ENCODE measurements at regions not wholly inside any gene's neighbourhood (a gene's known extent, or its start where the extent isn't known, plus 50 kb on each side); places are given as distances from the start of the nearest gene placed in this dataset.
"Not testable (repeated sequence)": the region's sequence is repeated elsewhere in the genome, so short reads cannot be mapped to it uniquely, and the experiment has no call there.

- no peak overlapping the region for H3K4me3 ChIP-seq (ENCODE audit: low read depth, low read length)
- DNase-seq (ENCODE audit: low read depth) = no peak
- TF ChIP-seq, protein P1, sequence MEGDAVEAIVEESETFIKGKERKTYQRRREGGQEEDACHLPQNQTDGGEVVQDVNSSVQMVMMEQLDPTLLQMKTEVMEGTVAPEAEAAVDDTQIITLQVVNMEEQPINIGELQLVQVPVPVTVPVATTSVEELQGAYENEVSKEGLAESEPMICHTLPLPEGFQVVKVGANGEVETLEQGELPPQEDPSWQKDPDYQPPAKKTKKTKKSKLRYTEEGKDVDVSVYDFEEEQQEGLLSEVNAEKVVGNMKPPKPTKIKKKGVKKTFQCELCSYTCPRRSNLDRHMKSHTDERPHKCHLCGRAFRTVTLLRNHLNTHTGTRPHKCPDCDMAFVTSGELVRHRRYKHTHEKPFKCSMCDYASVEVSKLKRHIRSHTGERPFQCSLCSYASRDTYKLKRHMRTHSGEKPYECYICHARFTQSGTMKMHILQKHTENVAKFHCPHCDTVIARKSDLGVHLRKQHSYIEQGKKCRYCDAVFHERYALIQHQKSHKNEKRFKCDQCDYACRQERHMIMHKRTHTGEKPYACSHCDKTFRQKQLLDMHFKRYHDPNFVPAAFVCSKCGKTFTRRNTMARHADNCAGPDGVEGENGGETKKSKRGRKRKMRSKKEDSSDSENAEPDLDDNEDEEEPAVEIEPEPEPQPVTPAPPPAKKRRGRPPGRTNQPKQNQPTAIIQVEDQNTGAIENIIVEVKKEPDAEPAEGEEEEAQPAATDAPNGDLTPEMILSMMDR (conservative IDR thresholded peaks at IDR 0.05; ENCODE audit: low read depth, low read length) = no peak
Observed at GRCh38 chr9:65459756-65460320, 174.8 kb upstream of the FOXD4L5 start.

GRCh38 chr9:65458992-65459391 lies 174.0 kb upstream of the FOXD4L5 start:
- DNase-seq (ENCODE audit: low read depth) = no peak
- no peak overlapping the region for H3K4me3 ChIP-seq (ENCODE audit: low read depth, low read length)
- TF ChIP-seq, protein P1 (conservative IDR thresholded peaks at IDR 0.05; ENCODE audit: low read depth, low read length) = no peak

GRCh38 chr9:65458465-65458864 lies 173.5 kb upstream of the FOXD4L5 start:
- H3K4me3 ChIP-seq (ENCODE audit: low read depth, low read length) = no peak overlapping the region
- DNase-seq (ENCODE audit: low read depth) = no peak
- TF ChIP-seq, protein P1 (conservative IDR thresholded peaks at IDR 0.05; ENCODE audit: low read depth, low read length) = no peak

DNA sequence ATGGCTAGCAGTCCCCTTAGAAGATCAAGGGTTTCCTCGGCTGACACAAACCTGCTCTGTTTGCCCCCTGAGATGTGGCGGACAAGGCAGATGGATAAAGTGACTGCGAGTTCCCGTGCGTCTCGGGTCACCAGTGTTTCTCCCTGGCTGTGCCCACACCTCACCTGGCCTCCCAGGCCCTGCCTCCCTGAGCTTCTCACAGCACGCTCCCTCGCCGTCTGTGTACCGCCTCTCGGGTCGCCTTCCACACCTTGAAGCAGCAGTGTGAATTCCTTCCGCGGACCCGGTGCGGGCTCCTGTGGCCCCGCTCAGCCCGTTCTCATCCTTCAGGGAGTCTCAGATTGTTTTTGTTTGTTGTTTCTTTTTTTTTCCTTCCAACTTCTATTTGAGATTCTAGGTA lies 172.0 kb upstream of the FOXD4L5 start:
- not testable (repeated sequence) for DNase-seq (ENCODE audit: low read depth); H3K4me3 ChIP-seq (ENCODE audit: low read depth, low read length)

DNA sequence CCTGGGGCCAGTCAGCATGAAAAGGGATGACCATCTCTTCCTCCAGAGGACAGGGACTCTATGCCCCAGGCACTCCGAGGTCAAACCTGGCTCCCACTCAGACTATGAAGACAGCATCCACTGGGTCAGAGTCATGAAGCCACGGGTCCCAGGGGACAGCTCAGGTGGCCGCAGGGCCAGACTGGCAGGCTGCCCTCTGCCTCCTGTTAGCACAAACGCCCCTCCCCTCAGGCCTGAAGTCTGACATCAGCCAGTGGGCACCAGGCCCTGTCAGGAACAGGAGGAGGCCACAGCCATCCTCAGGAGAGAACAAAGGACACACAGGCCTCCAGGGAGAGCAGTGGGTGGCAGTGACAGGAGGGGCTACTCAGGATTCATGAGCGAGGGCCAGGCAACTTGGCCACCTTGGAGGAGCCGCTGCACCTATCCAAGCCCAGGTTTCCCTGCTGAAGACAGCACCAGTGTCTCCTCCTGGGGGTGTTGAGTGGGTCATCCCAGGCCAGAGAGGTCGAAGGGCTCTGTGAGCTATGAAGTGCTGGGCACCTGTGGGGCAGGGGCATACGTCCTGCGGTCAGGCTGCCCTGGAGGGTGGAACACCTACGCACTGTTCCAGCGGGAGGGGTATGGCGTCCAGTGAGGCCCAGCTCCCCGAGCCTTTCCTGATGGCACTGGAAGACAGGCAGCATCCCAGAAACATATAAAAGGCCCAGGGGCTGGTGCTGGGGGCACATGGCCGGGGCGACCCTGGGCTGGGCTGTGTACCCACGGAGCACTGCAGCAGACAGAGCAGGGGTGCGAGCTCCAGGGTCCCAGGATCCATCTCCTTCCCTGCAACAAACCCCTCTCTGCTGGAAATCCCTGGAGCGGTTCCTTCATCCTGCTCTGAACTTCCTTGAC lies 171.0 kb upstream of the FOXD4L5 start:
- DNase-seq (ENCODE audit: low read depth); H3K4me3 ChIP-seq (ENCODE audit: low read depth, low read length): not testable (repeated sequence)

DNA sequence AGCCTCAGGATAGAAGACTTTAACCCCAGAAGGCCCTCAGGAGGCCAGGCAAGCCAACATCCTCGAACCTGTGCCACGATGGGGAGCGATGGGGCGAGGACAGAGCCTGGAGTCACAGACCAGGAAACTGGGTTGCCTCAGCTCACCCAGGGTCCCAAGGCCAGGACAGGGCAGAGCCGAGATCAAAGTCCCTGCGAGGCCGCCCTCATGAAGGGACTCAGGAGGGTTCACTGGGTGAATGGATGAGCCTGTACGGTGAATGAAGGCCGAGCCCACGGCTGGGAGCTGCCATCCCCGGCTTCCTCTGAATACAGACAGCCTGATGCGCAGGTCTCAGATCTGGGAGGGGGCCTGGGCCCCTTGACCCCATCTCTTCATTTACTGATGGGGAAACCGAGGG lies 170.1 kb upstream of the FOXD4L5 start:
- not testable (repeated sequence) for H3K4me3 ChIP-seq (ENCODE audit: low read depth, low read length); DNase-seq (ENCODE audit: low read depth)

GRCh38 chr9:65454666-65455065 lies 169.7 kb upstream of the FOXD4L5 start:
- DNase-seq (ENCODE audit: low read depth) = not testable (repeated sequence)

DNA sequence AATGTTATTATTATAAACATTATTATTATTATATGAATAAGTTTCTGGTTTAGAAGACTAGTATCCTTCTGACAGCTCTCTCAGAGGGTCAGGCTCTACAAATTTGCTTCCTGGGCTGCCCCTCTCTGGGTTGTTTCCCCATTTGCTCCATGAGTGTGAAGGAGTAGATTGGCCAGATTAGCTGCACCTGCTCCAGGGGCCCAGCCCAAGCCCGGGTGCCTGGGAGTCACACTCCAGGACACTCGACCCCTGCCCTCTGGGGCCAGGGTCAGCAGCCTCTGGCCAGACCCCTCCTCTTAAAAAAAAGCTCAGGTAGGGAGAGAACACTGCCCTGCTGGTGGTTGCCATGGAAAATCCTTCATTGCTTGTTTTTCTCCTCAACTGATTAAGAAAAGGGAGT lies 169.0 kb upstream of the FOXD4L5 start:
- DNase-seq (ENCODE audit: low read depth); H3K4me3 ChIP-seq (ENCODE audit: low read depth, low read length): not testable (repeated sequence)

More at GRCh38 chr9:65454666-65455065, 169.7 kb upstream of the FOXD4L5 start:
- H3K4me3 ChIP-seq (ENCODE audit: low read depth, low read length) = not testable (repeated sequence)

GRCh38 chr9:65449886-65450610 lies 165.0 kb upstream of the FOXD4L5 start:
- not testable (repeated sequence) for DNase-seq (ENCODE audit: low read depth); H3K4me3 ChIP-seq (ENCODE audit: low read depth, low read length)

DNA sequence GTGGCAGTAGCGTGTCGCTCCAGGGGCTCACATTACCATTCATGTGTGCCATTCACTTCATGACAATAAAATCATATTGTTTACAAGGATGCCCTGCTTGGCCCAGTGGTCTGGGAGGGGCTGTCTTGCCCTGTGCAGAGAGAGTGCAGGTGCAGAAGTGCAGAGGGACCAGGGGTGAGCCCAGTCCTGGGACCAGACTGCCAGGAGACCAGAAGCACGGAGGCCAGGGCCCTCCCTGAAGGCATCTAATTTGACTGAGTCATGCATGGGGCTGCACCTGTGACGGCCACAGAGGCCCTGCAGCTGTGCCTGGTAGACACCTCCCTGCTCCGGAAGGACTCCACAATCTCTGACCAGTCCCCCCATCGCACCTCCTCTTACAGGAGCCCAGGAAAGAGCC lies 164.4 kb upstream of the FOXD4L5 start:
- H3K4me3 ChIP-seq (ENCODE audit: low read depth, low read length) = no peak overlapping the region
- no peak for DNase-seq (ENCODE audit: low read depth)
- TF ChIP-seq, protein P1 (conservative IDR thresholded peaks at IDR 0.05; ENCODE audit: low read depth, low read length) = no peak

DNA sequence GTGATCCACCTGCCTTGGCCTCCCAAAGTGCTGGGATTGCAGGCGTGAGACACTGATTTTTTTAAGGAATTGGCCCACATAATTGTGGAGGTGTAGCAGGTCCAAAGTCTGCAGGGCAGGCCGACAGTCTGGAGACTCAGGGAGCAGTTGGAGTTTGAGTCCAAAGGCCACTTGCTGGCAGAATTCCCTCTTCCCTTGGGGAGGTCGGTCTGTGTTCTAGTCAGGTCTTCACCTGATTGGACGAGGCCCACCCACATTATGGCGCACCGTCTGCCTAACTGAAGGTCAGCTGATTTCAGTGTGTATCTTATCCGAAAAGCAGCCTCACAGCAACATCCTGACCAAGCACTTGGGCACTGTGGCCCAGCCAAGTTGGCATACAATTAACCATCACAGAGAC lies 162.1 kb upstream of the FOXD4L5 start:
- H3K4me3 ChIP-seq (ENCODE audit: low read depth, low read length); DNase-seq (ENCODE audit: low read depth): not testable (repeated sequence)

DNA sequence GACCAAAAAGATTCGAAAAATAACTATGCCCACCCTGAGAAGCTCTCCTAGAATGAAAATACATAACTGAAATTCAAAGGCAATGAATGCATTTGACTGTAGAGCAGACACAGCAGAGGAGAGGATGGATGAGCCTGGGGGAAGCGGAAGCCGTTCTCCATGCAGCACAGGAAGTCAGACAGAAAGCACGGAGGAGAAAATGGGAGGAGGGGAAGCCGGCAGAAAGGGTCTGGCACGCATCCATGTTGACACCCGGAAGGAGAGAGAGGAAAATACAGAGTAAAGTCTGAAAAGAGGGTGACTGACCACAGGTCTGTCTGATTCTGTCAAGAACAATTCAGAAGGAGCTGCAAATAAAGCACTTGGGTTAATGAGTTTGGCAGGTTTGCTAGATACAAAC lies 161.0 kb upstream of the FOXD4L5 start:
- DNase-seq (ENCODE audit: low read depth); H3K4me3 ChIP-seq (ENCODE audit: low read depth, low read length): not testable (repeated sequence)
